GM10847 (cell line): ENCODE measurements at regions not wholly inside any gene's neighbourhood (a gene's known extent, or its start where the extent isn't known, plus 50 kb on each side); places are given as distances from the start of the nearest gene placed in this dataset.

Experiments used
- POLR2A ChIP-seq: IDR thresholded peaks from 2 replicates; pipeline ENCODE4 v1.6.1; 2011; ENCODE audit not compliant: insufficient read length; ENCODE audit errors: extremely low read depth

GRCh38 chr17:77884019-77884418, 74.5 kb upstream of the TNRC6C start:
- TF ChIP-seq POLR2A: no peak

- TF ChIP-seq POLR2A: no peak
Observed at GRCh38 chr17:77884967-77885641, 73.4 kb upstream of the TNRC6C start.

- TF ChIP-seq POLR2A: no peak
Observed at GRCh38 chr17:77885678-77886386, 72.7 kb upstream of the TNRC6C start.

- no peak for TF ChIP-seq POLR2A
Observed at GRCh38 chr17:77886387-77886728, 72.1 kb upstream of the TNRC6C start.

GRCh38 chr17:77887110-77887463, 71.4 kb upstream of the TNRC6C start:
- TF ChIP-seq POLR2A: no peak

- no peak for TF ChIP-seq POLR2A
Observed at GRCh38 chr17:77887464-77888241, 70.8 kb upstream of the TNRC6C start.

- no peak for TF ChIP-seq POLR2A
Observed at GRCh38 chr17:77888242-77889134, 70.0 kb upstream of the TNRC6C start.

- TF ChIP-seq POLR2A: no peak
Observed at GRCh38 chr17:77889135-77889505, 69.4 kb upstream of the TNRC6C start.

- no peak for TF ChIP-seq POLR2A
Observed at GRCh38 chr17:77889866-77890760, 68.4 kb upstream of the TNRC6C start.

GRCh38 chr17:77890771-77891170, 67.7 kb upstream of the TNRC6C start:
- TF ChIP-seq POLR2A: no peak

- no peak for TF ChIP-seq POLR2A
Observed at GRCh38 chr17:77891602-77892001, 66.9 kb upstream of the TNRC6C start.

- TF ChIP-seq POLR2A: no peak
Observed at GRCh38 chr17:77892031-77892430, 66.5 kb upstream of the TNRC6C start.

GRCh38 chr17:77892469-77893143, 65.9 kb upstream of the TNRC6C start:
- TF ChIP-seq POLR2A: no peak
